Mesenchymal stem cell (in vitro differentiated cells and primary cell): ENCODE measurements at regions not wholly inside any gene's neighbourhood (a gene's known extent, or its start where the extent isn't known, plus 50 kb on each side); places are given as distances from the start of the nearest gene placed in this dataset.

ENCODE experiments used
- DNase-seq: peaks from one replicate; pipeline ENCODE4 v3.0.0-alpha.2; 2013
- H2AFZ ChIP-seq: one replicate; pipeline ENCODE4 v1.6.1; 2013; ENCODE audit warnings: low read depth, mild to moderate bottlenecking, control low read depth, inconsistent platforms, low read length, moderate library complexity
- H2AK5ac ChIP-seq: 2 replicates; pipeline ENCODE4 v1.6.1; 2013; ENCODE audit warnings: low read length, moderate library complexity, mild to moderate bottlenecking, inconsistent platforms; ENCODE audit not compliant: severe bottlenecking
- H2BK120ac ChIP-seq: one replicate; pipeline ENCODE4 v1.6.1; 2013; ENCODE audit warnings: low read depth, mild to moderate bottlenecking, inconsistent platforms, low read length, moderate library complexity
- H2BK12ac ChIP-seq, 2 experiments: one replicate each; pipeline ENCODE4 v1.6.1; 2013; ENCODE audit warnings: inconsistent platforms in 2 of 2, low read length in 2 of 2, mild to moderate bottlenecking in 2 of 2, moderate library complexity in 2 of 2, control low read depth in 1 of 2
- H2BK15ac ChIP-seq: one replicate; pipeline ENCODE4 v1.6.1; 2013; ENCODE audit warnings: mild to moderate bottlenecking, low read depth, inconsistent platforms; ENCODE audit not compliant: poor library complexity, severe bottlenecking
- H2BK5ac ChIP-seq: 2 replicates; pipeline ENCODE4 v1.6.1; 2013; ENCODE audit warnings: low read depth, mild to moderate bottlenecking, low read length, control low read depth, inconsistent platforms; ENCODE audit not compliant: poor library complexity, severe bottlenecking
- H3K14ac ChIP-seq, 2 experiments: one replicate each; pipeline ENCODE4 v1.6.1; 2013; ENCODE audit warnings: inconsistent platforms in 2 of 2, low read length in 2 of 2, control low read depth in 1 of 2, mild to moderate bottlenecking in 1 of 2, moderate library complexity in 1 of 2
- H3K18ac ChIP-seq, 2 experiments: one replicate each; pipeline ENCODE4 v1.6.1; 2013; ENCODE audit warnings: inconsistent platforms in 2 of 2, low read length in 2 of 2, control low read depth in 1 of 2, low read depth in 1 of 2, mild to moderate bottlenecking in 1 of 2
- H3K23ac ChIP-seq, 2 experiments: one replicate each; pipeline ENCODE4 v1.6.1; 2013; ENCODE audit warnings: inconsistent platforms in 2 of 2, low read length in 2 of 2, mild to moderate bottlenecking in 2 of 2, moderate library complexity in 2 of 2, control low read depth in 1 of 2
- H3K27ac ChIP-seq: 2 replicates; pipeline ENCODE4 v1.5.1; 2013; ENCODE audit warnings: mild to moderate bottlenecking, moderate library complexity, low read length, control low read depth, inconsistent platforms; ENCODE audit not compliant: poor library complexity, severe bottlenecking
- H3K27me3 ChIP-seq, 2 experiments: 2 replicates each; pipeline versions ENCODE4 v1.6.1 to v1.7.0; 2013; ENCODE audit warnings: low read length in 2 of 2, mild to moderate bottlenecking in 2 of 2, moderate library complexity in 2 of 2, control low read depth in 1 of 2, inconsistent platforms in 1 of 2; ENCODE audit not compliant: control insufficient read depth in 1 of 2, insufficient read depth in 1 of 2
- H3K36me3 ChIP-seq, 2 experiments: 2 replicates each; pipeline versions ENCODE4 v1.6.1 to v1.7.0; 2013; ENCODE audit warnings: low read length in 2 of 2, control low read depth in 1 of 2, inconsistent platforms in 1 of 2, low read depth in 1 of 2, mild to moderate bottlenecking in 1 of 2; ENCODE audit not compliant: insufficient read depth in 2 of 2, control insufficient read depth in 1 of 2
- H3K4ac ChIP-seq, 2 experiments: one replicate each; pipeline ENCODE4 v1.6.1; 2013; ENCODE audit warnings: inconsistent platforms in 2 of 2, low read length in 2 of 2, mild to moderate bottlenecking in 2 of 2, moderate library complexity in 2 of 2, control low read depth in 1 of 2, low read depth in 1 of 2
- H3K4me1 ChIP-seq: 2 replicates; pipeline ENCODE4 v1.6.1; 2013; ENCODE audit warnings: low read depth, low read length, control low read depth; ENCODE audit not compliant: control insufficient read depth, insufficient read depth
- H3K4me2 ChIP-seq: 2 replicates; pipeline ENCODE4 v1.6.1; 2013; ENCODE audit warnings: low read length, mild to moderate bottlenecking, inconsistent platforms; ENCODE audit not compliant: poor library complexity, severe bottlenecking
- H3K4me3 ChIP-seq, 2 experiments: 2 replicates each; pipeline versions ENCODE4 v1.5.1 to v1.7.0; 2013; ENCODE audit warnings: low read length in 2 of 2, mild to moderate bottlenecking in 2 of 2, control low read depth in 1 of 2, low read depth in 1 of 2; ENCODE audit not compliant: insufficient read depth in 1 of 2
- H3K79me1 ChIP-seq: replicated peaks from 2 replicates; pipeline ENCODE4 v1.6.1; 2013; ENCODE audit warnings: mild to moderate bottlenecking, control low read depth, low read length, inconsistent platforms; ENCODE audit not compliant: poor library complexity, severe bottlenecking
- H3K9ac ChIP-seq: 2 replicates; pipeline ENCODE4 v1.7.0; 2013; ENCODE audit warnings: mild to moderate bottlenecking, low read length, moderate library complexity
- H3K9me3 ChIP-seq: 2 replicates; pipeline ENCODE4 v1.7.0; 2013; ENCODE audit warnings: mild to moderate bottlenecking, low read length; ENCODE audit not compliant: control insufficient read depth
- H4K8ac ChIP-seq: one replicate; pipeline ENCODE4 v1.6.1; 2013; ENCODE audit warnings: inconsistent platforms, mild to moderate bottlenecking, low read length, moderate library complexity
- H4K91ac ChIP-seq: one replicate; pipeline ENCODE4 v1.6.1; 2013; ENCODE audit warnings: mild to moderate bottlenecking, low read length, inconsistent platforms
- WGBS: methylation state at CpG from one replicate; pipeline ENCODE4 v1.1.7; 2013; ENCODE audit warnings: mixed read lengths; 5-methylcytosine and 5-hydroxymethylcytosine counted together

DNA sequence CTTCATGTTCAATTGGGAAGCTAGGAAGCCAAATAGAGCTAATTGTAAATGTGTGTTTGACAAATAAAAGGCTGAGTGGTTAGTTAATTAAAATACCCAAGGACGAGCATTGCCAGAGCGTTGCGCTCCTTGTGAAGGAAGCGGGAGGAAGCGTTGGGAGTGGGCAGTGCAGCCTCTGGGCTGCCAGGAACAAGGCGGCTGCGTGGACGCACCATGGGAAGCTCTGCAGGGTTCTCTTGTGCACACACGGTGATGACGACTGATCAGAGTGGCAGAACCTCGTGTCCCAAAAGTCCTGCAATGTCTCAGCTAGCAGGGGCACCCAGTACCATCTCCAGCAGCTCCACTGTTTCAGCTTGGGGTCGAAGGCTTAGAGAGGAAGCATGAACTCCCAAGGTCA is 546.6 kb upstream of the TMEM132C start:
- Histone ChIP-seq H2AK5ac (no peak overlapping the region), H3K4me1 (no peaks in the 10 kb centered on the region), H3K79me1 (no peaks in the 10 kb centered on the region), H2BK12ac (no peak overlapping the region), H3K4me3 (no peak overlapping the region), H2AFZ (no peak overlapping the region), H3K23ac (no peak overlapping the region), H3K18ac (no peak overlapping the region), H3K9ac (no peak overlapping the region), H2BK15ac (no peak overlapping the region), H3K14ac (no peak overlapping the region), H2BK5ac (no peak overlapping the region), H4K91ac (no peak overlapping the region), H2BK120ac (no peak overlapping the region), H3K27ac (no peak overlapping the region), H3K4me2 (no peak overlapping the region), H3K9me3 (no peaks in the 10 kb centered on the region), H3K36me3 (no peaks in the 10 kb centered on the region), H3K27me3 (no peaks in the 10 kb centered on the region), H3K4ac (no peak overlapping the region), H4K8ac (no peak overlapping the region)
- DNase-seq = no peak
- WGBS = 76% methylated on average over 12 of the region's 12 CpGs

DNA sequence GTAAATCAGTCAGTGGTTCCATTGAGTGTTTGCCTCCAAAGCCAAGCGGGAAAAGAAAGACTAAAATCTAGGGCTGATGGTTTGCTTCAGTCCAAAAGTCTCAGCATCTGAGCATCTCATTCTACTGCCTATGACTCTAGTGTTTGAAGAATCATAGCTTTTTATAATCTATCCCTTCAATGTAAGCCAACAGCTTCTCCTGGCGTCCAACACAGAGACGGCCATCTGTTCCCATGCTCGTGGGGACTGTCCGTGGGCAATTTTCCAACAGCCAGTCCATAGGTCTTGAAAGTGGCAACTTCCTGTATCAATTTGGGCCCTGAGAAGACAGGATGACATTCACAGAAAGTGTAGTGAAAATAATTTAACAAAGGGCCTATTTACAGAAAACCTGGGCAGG is 544.4 kb upstream of the TMEM132C start:
- Histone ChIP-seq H3K9me3 (no peaks in the 10 kb centered on the region), H2BK5ac (no peak overlapping the region), H3K4me2 (no peak overlapping the region), H3K27me3 (no peaks in the 10 kb centered on the region), H3K79me1 (no peaks in the 10 kb centered on the region), H3K14ac (no peak overlapping the region), H2BK12ac (no peak overlapping the region), H3K23ac (no peak overlapping the region), H2BK120ac (no peak overlapping the region), H2AK5ac (no peak overlapping the region), H2BK15ac (no peak overlapping the region), H3K9ac (no peak overlapping the region), H3K4me3 (no peak overlapping the region), H3K18ac (no peak overlapping the region), H4K8ac (no peak overlapping the region), H3K4ac (no peak overlapping the region), H3K36me3 (no peaks in the 10 kb centered on the region), H2AFZ (no peak overlapping the region), H4K91ac (no peak overlapping the region), H3K27ac (no peak overlapping the region), H3K4me1 (no peaks in the 10 kb centered on the region)
- DNase-seq = no peak
- 81% methylated on average over 5 of the region's 5 CpGs for WGBS

DNA sequence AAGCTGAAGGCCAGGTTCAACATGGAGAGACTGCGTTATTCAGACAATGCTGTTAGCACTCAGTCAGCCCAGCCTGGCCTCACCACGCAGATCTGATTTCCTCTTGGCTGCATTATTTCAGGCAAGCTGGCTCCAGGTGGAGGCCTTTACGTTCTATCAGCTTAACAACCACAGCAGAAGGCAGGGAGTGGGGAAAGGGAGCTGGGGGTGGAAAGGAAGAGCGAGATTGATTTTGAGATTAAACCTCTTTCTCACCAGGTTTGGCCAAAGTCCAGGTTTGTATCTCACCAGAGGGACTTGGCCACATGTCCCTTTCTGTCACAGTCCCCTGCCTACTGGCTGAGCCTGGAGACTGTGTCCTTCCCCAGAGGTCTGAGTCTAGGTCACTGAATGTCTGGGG is 543.7 kb upstream of the TMEM132C start:
- no peaks in the 10 kb centered on the region for H3K79me1 ChIP-seq

GRCh38 chr12:127726671-127727315 is 540.2 kb upstream of the TMEM132C start:
- no peak overlapping the region for H3K18ac ChIP-seq
- 76% methylated on average over 9 of the region's 9 CpGs for WGBS
- no peak overlapping the region for H2AFZ ChIP-seq
- no peak overlapping the region for H3K4me2 ChIP-seq
- no peak overlapping the region for H3K27ac ChIP-seq
- H2BK5ac ChIP-seq = no peak overlapping the region
- no peak overlapping the region for H4K8ac ChIP-seq
- H2AK5ac ChIP-seq = no peak overlapping the region
- H3K4me3 ChIP-seq = no peak overlapping the region
- H3K9ac ChIP-seq = no peak overlapping the region
- H2BK15ac ChIP-seq = no peak overlapping the region
- no peaks in the 10 kb centered on the region for H3K79me1 ChIP-seq
- H3K36me3 ChIP-seq = no peaks in the 10 kb centered on the region
- no peaks in the 10 kb centered on the region for H3K27me3 ChIP-seq
- no peak overlapping the region for H4K91ac ChIP-seq
- H3K9me3 ChIP-seq = peaks cover 6% of the 10 kb centered on the region
- no peak overlapping the region for H2BK120ac ChIP-seq
- no peak overlapping the region for H3K23ac ChIP-seq
- H2BK12ac ChIP-seq = no peak overlapping the region
- no peaks in the 10 kb centered on the region for H3K4me1 ChIP-seq
- H3K14ac ChIP-seq = no peak overlapping the region
- DNase-seq = no peak
- H3K4ac ChIP-seq = no peak overlapping the region

More for the DNA sequence above, 543.7 kb upstream of the TMEM132C start:
- Histone ChIP-seq H3K4ac (no peak overlapping the region), H2BK5ac (no peak overlapping the region), H3K14ac (no peak overlapping the region), H2AFZ (no peak overlapping the region), H3K27me3 (no peaks in the 10 kb centered on the region), H4K91ac (no peak overlapping the region), H3K23ac (no peak overlapping the region), H2AK5ac (no peak overlapping the region), H3K18ac (no peak overlapping the region), H3K4me2 (no peak overlapping the region), H2BK12ac (no peak overlapping the region), H3K4me1 (no peaks in the 10 kb centered on the region), H4K8ac (no peak overlapping the region), H2BK15ac (no peak overlapping the region), H3K4me3 (no peak overlapping the region), H3K27ac (no peak overlapping the region), H3K9ac (no peak overlapping the region), H3K9me3 (no peaks in the 10 kb centered on the region), H3K36me3 (no peaks in the 10 kb centered on the region), H2BK120ac (no peak overlapping the region)
- DNase-seq = no peak
- whole genome bisulfite sequencing = 83% methylated on average over 3 of the region's 4 CpGs
